GM12878 (cell line): ENCODE measurements at regions not wholly inside any gene's neighbourhood (a gene's known extent, or its start where the extent isn't known, plus 50 kb on each side); places are given as distances from the start of the nearest gene placed in this dataset.

ENCODE experiments used
- NFYB ChIP-seq: IDR thresholded peaks from 2 replicates; pipeline ENCODE4 v1.6.1; 2011; ENCODE audit warnings: low read depth, mild to moderate bottlenecking, low read length, improper control_type of control experiment, moderate library complexity; ENCODE audit not compliant: insufficient read depth
- TF ChIP-seq, protein P1 (sequence below): IDR thresholded peaks from 2 replicates; pipeline ENCODE4 v1.6.1; 2012; ENCODE audit warnings: low read depth, low read length, improper control_type of control experiment

DNA sequence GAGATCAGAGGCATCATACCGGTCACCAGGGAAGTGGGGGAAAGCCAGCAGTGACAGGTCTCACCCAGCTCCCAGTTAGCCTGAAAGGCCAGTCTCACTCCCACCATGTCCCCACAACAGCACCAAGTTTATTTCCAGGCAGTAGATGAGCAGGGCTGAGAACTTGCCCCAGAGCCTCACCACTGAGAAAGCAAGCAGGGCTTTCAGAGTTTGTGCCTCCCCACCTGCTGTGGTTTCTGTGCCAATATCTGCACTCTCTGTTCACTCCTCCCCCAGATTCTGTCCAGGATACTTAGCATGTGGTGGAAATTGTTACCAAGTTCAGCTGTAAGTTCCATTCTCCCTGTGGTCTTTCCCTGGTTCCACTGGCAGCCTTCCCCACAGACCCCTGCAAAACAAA, 255.0 kb upstream of the HTR1E start:
- TF ChIP-seq, protein P1, sequence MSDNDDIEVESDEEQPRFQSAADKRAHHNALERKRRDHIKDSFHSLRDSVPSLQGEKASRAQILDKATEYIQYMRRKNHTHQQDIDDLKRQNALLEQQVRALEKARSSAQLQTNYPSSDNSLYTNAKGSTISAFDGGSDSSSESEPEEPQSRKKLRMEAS = no peak
- TF ChIP-seq NFYB = no peak
